Kidney glomerular epithelial cell (primary cell): ENCODE measurements at regions not wholly inside any gene's neighbourhood (a gene's known extent, or its start where the extent isn't known, plus 50 kb on each side); places are given as distances from the start of the nearest gene placed in this dataset.

Source experiments
- DNase-seq: peaks from one replicate; lab custom pipeline; 2025; lab: John Stamatoyannopoulos, UW

- DNase-seq, result peak; percentile 47
Observed at GRCh38 chr17:81345228-81346089, 49.8 kb upstream of the BAHCC1 start.
